NCI-H2227 (cell line): ENCODE measurements at regions not wholly inside any gene's neighbourhood (a gene's known extent, or its start where the extent isn't known, plus 50 kb on each side); places are given as distances from the start of the nearest gene placed in this dataset.

Source experiments
- DNase-seq: peaks from one replicate; lab custom pipeline; 2025; ENCODE audit not compliant: unreplicated experiment; lab: John Stamatoyannopoulos, UW

DNA sequence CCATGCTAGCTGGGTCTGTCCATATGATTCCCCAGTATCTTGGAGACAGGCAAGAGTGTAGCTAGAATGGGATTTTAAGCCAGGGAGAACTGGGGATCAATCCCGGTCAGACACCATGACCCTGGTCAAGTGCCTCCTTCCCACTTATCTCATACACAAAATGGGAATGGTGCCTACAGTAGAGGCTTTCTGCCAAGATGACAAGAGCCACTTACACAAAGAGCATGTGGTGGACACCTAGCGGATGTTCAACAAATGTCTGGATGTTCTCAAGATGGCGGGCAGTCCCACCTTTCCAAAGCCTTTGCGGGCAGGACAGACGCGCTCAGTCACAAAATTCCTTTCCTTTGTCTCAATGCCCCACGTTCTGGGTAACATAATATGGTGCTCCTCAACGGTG lies 57.3 kb downstream of the MAF start:
- DNase-seq: no peak

DNA sequence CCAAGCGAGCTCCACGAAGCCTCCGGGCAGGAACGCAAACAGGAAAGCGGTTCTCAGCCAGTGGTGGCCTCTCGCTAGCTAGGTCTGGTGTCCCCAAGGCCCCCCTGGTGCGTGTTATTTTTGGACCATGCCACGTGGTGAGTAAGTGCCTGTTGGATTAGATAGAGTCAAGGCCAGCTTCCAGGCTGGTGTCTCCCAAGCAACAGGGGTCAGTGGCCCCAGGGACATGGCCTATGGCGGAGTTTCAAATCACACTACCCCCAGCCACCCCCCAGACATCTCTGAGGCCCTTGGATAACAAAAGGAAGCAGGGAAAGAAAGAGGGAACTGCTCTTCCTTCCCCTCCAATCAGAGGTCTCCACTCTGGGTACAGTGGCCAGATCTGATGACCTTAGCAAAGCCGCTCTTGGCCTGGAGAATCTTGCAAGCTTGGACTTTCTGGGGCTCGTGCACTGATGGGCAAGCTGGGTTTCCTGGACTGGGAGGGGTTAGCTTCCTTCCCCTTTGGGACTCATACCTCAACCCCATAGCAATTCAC lies 58.2 kb downstream of the MAF start:
- DNase-seq: no peak

GRCh38 chr16:79540825-79541595 lies 59.5 kb downstream of the MAF start:
- no peak for DNase-seq

- no peak for DNase-seq
Measured at GRCh38 chr16:79537584-79537983, 63.0 kb downstream of the MAF start.

- DNase-seq: no peak
Measured at GRCh38 chr16:79536958-79537357, 63.6 kb downstream of the MAF start.

DNA sequence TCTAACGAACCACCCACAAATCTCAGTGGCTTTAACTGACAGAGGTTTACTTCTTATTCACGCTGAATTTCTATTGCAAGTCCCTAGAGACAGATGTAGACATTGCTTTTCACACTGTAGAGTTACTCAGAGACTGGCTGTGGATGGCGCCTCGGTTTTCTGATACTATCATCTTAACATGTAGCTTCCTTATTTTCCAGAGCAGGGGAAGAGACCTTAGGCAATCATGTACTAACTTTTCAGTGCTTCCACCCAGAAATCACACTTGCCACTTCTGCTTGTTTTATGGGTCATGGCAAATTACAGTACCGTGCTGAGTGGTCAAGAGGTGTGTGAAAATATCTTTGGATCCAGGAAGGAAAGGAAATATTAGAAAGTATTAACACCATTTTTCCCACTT lies 65.4 kb downstream of the MAF start:
- DNase-seq: no peak

- DNase-seq: no peak
Measured at GRCh38 chr16:79534143-79534542, 66.4 kb downstream of the MAF start.

DNA sequence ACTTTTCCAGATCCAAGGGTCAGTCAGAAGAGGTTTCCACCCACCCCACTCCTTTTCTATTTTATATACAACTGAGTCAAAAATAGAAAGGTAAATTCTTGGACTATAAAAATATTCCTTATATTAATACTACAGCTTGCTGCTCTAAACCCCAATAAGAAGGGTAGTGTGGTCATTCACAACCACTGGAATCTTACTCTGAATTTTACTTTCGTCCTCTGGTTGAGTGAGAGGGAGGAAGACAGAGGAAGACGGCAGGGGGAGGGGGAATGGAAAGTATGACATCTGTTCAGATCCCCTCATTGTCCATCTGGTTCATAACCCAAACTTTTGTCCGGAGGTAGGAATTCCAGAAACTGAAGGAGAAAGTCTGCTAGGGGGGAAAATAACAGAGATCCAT lies 67.2 kb downstream of the MAF start:
- DNase-seq: no peak

- no peak for DNase-seq
Measured at GRCh38 chr16:79532785-79533184, 67.8 kb downstream of the MAF start.

- DNase-seq: no peak
Measured at GRCh38 chr16:79532273-79532672, 68.3 kb downstream of the MAF start.

- DNase-seq: no peak
Measured at GRCh38 chr16:79528338-79528737, 72.2 kb downstream of the MAF start.

- no peak for DNase-seq
Measured at GRCh38 chr16:79523971-79524370, 76.6 kb downstream of the MAF start.

DNA sequence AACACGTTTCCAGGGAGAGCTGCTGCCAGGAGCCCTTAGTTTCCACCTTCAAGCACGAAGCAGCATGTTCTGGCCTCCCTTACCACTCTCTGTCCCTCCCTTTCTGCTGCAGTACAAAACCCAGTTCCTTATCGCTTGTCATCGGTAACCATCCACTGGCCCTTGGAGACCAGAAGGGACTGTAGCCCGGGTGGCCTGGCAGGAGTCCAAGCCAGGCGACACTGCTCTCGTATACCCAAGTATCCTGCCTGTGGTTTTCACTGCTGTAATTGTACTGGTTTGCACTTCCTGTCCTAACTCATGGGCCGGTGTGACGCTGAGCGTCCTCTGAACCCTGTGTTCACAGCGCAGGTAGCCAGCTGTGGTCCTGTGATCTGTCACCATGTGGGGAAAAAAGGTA lies 81.1 kb downstream of the MAF start:
- DNase-seq: no peak

- DNase-seq: no peak
Measured at GRCh38 chr16:79517156-79517555, 83.4 kb downstream of the MAF start.

DNA sequence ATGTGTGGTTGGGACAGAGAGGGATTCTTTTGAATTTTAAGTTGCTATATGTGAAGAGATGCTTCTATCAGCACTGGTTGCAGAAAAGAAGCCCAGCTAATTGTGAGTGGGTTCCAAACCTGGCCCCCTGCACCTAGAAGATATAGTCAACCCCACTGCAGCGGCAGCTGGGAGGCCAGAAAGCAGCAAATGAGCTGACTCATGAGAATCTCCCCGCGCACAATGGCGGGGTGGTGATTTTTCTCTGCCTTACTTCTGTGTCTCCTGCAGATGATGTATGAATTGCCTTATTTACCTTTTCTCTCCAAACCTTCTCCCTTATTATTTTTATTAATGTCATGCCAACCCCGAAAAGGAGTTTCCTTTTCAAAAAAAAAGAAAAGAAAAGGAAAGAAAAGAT lies 89.7 kb downstream of the MAF start:
- DNase-seq: no peak

DNA sequence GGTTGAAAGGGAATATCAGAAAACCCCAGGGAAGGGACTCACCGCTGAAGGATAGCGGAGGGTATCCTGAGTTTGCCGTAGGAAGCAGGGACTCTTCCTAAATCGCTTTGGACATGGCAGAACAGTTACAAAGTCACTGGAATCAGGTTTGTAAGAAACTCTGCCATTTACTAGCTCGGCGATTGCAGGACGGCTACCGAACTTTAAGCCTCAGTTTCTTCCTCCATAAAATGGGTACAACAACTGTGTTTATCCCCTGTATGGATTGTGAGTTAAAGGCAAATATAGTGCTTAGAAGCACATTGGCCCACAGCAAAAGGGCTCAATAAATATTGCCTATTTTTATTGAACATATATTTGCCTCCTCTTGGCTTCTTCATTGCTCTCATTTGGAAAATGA lies 90.6 kb downstream of the MAF start:
- no peak for DNase-seq

GRCh38 chr16:79509211-79509631 lies 91.3 kb downstream of the MAF start:
- peak; percentile 52 for DNase-seq

DNA sequence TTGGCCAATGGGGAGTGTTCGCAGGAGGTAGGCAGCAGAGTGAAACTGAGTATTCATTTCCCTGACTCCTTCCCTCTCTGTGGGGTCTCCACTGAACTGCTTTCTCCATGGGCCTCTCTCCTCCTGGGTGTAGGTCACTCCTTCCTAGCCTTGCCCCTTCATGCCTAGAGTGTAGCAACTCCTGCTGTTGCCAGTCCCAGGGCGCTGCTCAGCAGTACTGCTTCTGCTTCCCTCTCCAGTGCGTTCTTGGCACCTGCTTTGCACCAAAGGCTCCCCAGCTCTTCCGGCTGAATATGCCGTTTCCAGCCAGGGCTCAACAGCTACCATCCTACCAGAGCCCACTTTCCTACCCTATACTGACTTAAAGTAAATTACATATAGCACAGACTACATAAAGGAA lies 92.2 kb downstream of the MAF start:
- DNase-seq: no peak

- no peak for DNase-seq
Measured at GRCh38 chr16:79505344-79505743, 95.2 kb downstream of the MAF start.

DNA sequence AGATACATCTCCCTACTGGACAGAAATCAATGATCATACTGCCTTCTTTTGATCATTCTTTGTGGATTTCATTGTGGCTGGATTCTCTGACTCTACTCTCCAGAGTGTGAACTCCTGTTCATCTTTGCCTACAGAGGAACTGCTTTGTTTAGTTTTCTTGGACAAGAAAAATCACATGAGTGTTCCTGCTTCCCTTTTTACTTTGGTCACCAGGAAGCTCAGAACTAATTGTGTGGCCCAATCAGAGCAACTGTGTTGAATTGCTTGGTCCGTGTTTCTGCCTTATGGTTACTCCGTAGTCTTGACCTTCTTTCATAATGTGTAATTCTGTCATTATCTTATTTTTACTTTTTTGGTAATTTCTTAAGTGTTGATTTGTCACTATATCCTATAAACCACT lies 97.0 kb downstream of the MAF start:
- DNase-seq: no peak

DNA sequence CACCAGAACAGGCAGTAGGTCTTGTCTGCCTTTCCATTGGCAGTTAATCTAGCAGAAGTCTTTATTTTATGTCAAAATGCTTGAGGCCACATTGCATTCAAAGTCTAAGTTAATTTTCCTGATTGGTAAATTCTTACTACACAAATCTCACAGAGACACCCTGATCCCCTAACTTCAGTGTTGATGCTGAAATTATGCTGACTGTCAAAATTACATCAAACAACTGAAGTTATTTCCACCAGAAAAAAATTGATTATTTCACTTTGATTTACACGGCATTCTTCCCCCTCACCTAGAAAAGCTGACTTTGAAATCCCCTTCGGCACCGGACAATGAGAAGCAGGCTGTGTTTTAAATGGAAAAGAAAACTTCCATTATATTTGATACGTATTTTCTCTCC lies 99.1 kb downstream of the MAF start:
- DNase-seq: no peak

DNA sequence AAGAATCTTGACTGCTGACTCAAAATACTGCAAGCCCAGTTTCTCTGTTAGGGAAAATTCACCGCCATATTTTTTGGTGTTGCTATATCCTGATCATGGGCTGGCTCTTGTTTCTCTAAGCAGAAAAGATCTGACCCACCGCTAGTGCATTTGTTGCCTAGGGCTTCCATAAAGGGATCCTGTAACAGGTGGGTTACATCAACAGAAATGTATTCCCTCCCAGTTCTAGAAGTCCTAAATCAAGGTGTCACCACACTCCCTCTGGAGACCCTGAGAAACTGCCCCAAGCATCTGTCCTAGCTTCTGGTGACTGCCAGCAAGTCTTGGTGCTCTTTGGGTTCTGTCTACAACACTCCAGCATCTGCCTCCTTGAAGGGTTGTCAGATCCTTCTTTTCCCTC lies 99.7 kb downstream of the MAF start:
- no peak for DNase-seq

DNA sequence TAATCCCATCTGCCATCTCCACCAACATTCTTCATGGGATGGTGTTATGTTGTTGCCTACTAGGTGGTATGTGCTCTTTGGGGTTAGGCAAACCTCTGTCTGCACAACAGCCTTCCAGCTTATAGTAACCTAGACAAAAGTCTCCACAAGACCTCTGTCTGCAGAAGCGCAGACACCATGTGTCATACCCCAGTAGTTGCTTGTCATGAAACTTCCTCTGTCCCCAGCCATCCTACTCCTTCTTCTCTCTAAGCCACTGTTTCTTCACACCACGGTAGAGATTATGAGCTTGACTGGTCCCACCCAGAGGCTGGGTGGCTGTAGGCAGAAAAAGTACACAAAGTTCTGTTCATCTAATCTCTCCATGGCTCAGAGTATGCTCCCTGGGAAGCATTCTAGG lies 100.3 kb downstream of the MAF start:
- DNase-seq: no peak
